WTC11 (cell line): ENCODE measurements at regions not wholly inside any gene's neighbourhood (a gene's known extent, or its start where the extent isn't known, plus 50 kb on each side); places are given as distances from the start of the nearest gene placed in this dataset.

Experiments
- CTCF ChIP-seq: fragments of 200-600 bp; IDR thresholded peaks from 2 replicates; pipeline ENCODE4 v1.8.0; 2022; ENCODE audit warnings: antibody characterized with exemption
- GABPB1 ChIP-seq: sonication (generic); formaldehyde crosslinking; IDR thresholded peaks from 2 replicates; pipeline ENCODE4 v1.8.1; 2023; ENCODE audit warnings: mild to moderate bottlenecking, missing genetic modification reagents
- MAX ChIP-seq: sonication (generic); formaldehyde crosslinking; IDR thresholded peaks from 2 replicates; pipeline ENCODE4 v1.8.0; 2022; ENCODE audit warnings: mild to moderate bottlenecking, missing genetic modification reagents
- MXD4 ChIP-seq: fragments of 250-450 bp; sonication (Bioruptor Pico); IDR thresholded peaks from 2 replicates; pipeline ENCODE4 v1.8.0; 2021; ENCODE audit warnings: mild to moderate bottlenecking, moderate library complexity, borderline replicate concordance
- NR3C1 ChIP-seq: sonication (generic); formaldehyde crosslinking; conservative IDR thresholded peaks from 2 replicates; pipeline ENCODE4 v1.8.1; 2023; ENCODE audit warnings: low read depth, mild to moderate bottlenecking, missing genetic modification reagents
- TCF7 ChIP-seq: sonication (generic); formaldehyde crosslinking; IDR thresholded peaks from 2 replicates; pipeline ENCODE4 v1.8.0; 2022; ENCODE audit warnings: mild to moderate bottlenecking, low read depth, missing genetic modification reagents, moderate library complexity
- USF2 ChIP-seq: sonication (generic); formaldehyde crosslinking; IDR thresholded peaks from 2 replicates; pipeline ENCODE4 v1.8.1; 2023; ENCODE audit warnings: mild to moderate bottlenecking, missing genetic modification reagents, moderate library complexity
- ZNF425 ChIP-seq: fragments of 250-450 bp; sonication (Bioruptor Pico); conservative IDR thresholded peaks from 2 replicates; pipeline ENCODE4 v1.9.0; 2021; ENCODE audit warnings: mild to moderate bottlenecking

GRCh38 chr2:134189009-134189720, 64.7 kb upstream of the MGAT5 start:
- TF ChIP-seq MAX (CRISPR knock-in tag) (no peak), MXD4 (CRISPR knock-in tag) (no peak), CTCF (no peak), TCF7 (CRISPR knock-in tag) (no peak), ZNF425 (CRISPR knock-in tag) (no peak), USF2 (CRISPR knock-in tag) (no peak), NR3C1 (no peak), GABPB1 (CRISPR knock-in tag) (no peak)
